Endothelial cell of umbilical vein (primary cell): ENCODE measurements at regions not wholly inside any gene's neighbourhood (a gene's known extent, or its start where the extent isn't known, plus 50 kb on each side); places are given as distances from the start of the nearest gene placed in this dataset.

ENCODE experiments used
- EZH2 ChIP-seq: IDR thresholded peaks from 2 replicates; pipeline ENCODE4 v1.6.1; 2012; ENCODE audit warnings: borderline replicate concordance, low read depth, mild to moderate bottlenecking, moderate library complexity, low read length, inconsistent platforms; ENCODE audit not compliant: severe bottlenecking
- POLR2A ChIP-seq: IDR thresholded peaks from 2 replicates; pipeline ENCODE4 v1.6.1; 2012; ENCODE audit warnings: low read depth, mild to moderate bottlenecking, control low read depth, low read length

DNA sequence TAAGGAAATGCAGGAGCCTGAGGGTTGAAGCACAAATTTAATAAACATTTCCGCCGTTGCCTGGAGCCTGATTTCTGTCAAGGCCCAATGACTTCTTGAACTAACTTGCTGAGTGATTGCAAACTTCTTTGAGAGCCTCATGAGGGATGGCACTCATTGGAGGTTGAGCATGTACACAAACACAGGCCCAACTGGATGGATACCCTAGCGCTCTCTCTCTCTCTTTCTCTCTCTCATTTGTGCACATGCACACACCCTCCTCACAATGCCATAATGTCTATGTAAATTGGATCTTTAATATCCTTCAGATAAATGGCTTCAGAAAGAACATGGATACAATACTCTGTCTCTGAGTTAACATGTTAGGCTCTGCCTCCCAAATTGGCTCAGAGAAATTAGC is 597.7 kb upstream of the CADM1 start:
- TF ChIP-seq EZH2, result no peak
- TF ChIP-seq POLR2A, result no peak
